Panc1 (cell line): ENCODE measurements at regions not wholly inside any gene's neighbourhood (a gene's known extent, or its start where the extent isn't known, plus 50 kb on each side); places are given as distances from the start of the nearest gene placed in this dataset.

Experiments used
- ATAC-seq: fragments of 200-7000 bp; cut with Tn5 transposase; 2 replicates; pipeline ENCODE4 v1.9.1; 2020; ENCODE audit warnings: mild to moderate bottlenecking, moderate library complexity
- BruUV-seq: library from RNA; stranded (reverse); fragments of 400-500 nt; replicated peaks from 2 replicates; lab custom pipeline; 2021; lab: Mats Ljungman, UMichigan
- CTCF ChIA-PET: fragments of 300-600 bp; sonication (Branson Sonifier 250); formaldehyde crosslinking; loops from one replicate; lab custom pipeline; 2022; ENCODE audit warnings: antibody characterized with exemption; lab: Charles Lee
- POLR2A ChIA-PET: fragments of 300-600 bp; sonication (Branson Sonifier 250); formaldehyde crosslinking; loops from one replicate; lab custom pipeline; 2022; ENCODE audit warnings: antibody characterized with exemption; lab: Charles Lee
- DNase-seq: peaks from one replicate; pipeline ENCODE4 v3.0.0-alpha.2; 2010; ENCODE audit warnings: low read depth, low spot score
- H3K27ac ChIP-seq: 2 replicates; pipeline ENCODE4 v1.5.1; 2011; ENCODE audit warnings: mild to moderate bottlenecking, low read length, inconsistent platforms
- H3K27me3 ChIP-seq: fragments of 200-500 bp; sonication (Bioruptor generic); 2 replicates; pipeline ENCODE4 v1.6.0; 2014; ENCODE audit warnings: low read length, inconsistent platforms; ENCODE audit not compliant: control insufficient read depth, insufficient read depth
- H3K36me3 ChIP-seq: fragments of 200-500 bp; sonication (Bioruptor generic); 2 replicates; pipeline ENCODE4 v1.5.1; 2014; ENCODE audit warnings: inconsistent platforms, mild to moderate bottlenecking, low read length, moderate library complexity; ENCODE audit not compliant: control insufficient read depth, insufficient read depth
- H3K4me1 ChIP-seq: 2 replicates; pipeline ENCODE4 v1.5.1; 2011; ENCODE audit warnings: inconsistent platforms, mild to moderate bottlenecking, low read length, moderate library complexity; ENCODE audit not compliant: control insufficient read depth, insufficient read depth
- H3K4me3 ChIP-seq, 2 experiments: 2 replicates each; pipeline ENCODE4 v1.5.1; 2011 to 2012; ENCODE audit warnings: low read depth in 2 of 2, low read length in 2 of 2, mild to moderate bottlenecking in 2 of 2, inconsistent platforms in 1 of 2, moderate library complexity in 1 of 2
- H3K9me3 ChIP-seq: fragments of 200-500 bp; sonication (Bioruptor generic); 2 replicates; pipeline ENCODE4 v1.5.1; 2014; ENCODE audit warnings: low read depth, mild to moderate bottlenecking, inconsistent platforms, low read length, moderate library complexity; ENCODE audit not compliant: control insufficient read depth, insufficient read depth
- POLR2AphosphoS5 ChIP-seq: IDR thresholded peaks from 2 replicates; pipeline ENCODE4 v1.6.1; 2012; ENCODE audit warnings: mild to moderate bottlenecking, low read depth, low read length, moderate library complexity
- SIN3A ChIP-seq: IDR thresholded peaks from 2 replicates; pipeline ENCODE4 v1.6.1; 2012; ENCODE audit warnings: low read depth, mild to moderate bottlenecking, low read length, moderate library complexity, borderline replicate concordance; ENCODE audit not compliant: insufficient read depth
- TCF7L2 ChIP-seq: IDR thresholded peaks from 2 replicates; pipeline ENCODE4 v1.6.1; 2011; ENCODE audit warnings: mild to moderate bottlenecking, low read depth, low read length, inconsistent platforms
- in situ Hi-C: cut with HindIII; loops from 2 replicates; pipeline ENCODE4 v1.10.0; 2016; ENCODE audit warnings: low sequenced_read_pairs, low pct_unique_long_range_greater_than_20kb
- intact Hi-C: fragments of 100-400 bp; cut with micrococcal nuclease; formaldehyde crosslinking; loops from one replicate; pipeline ENCODE4 v1.10.0; 2022; ENCODE audit not compliant: unreplicated experiment
- TF ChIP-seq, protein P1 (sequence below): fragments of 450-650 bp; IDR thresholded peaks from 2 replicates; pipeline ENCODE4 v1.5.1; 2017; ENCODE audit warnings: mild to moderate bottlenecking
- TF ChIP-seq, protein P2 (sequence below), 2 experiments: IDR thresholded peaks; 2 replicates each; pipeline ENCODE4 v1.6.1; 2011 to 2012; ENCODE audit warnings: low read depth in 2 of 2, control low read depth in 1 of 2, low read length in 1 of 2, mild to moderate bottlenecking in 1 of 2, moderate library complexity in 1 of 2; ENCODE audit not compliant: insufficient read depth in 1 of 2

DNA sequence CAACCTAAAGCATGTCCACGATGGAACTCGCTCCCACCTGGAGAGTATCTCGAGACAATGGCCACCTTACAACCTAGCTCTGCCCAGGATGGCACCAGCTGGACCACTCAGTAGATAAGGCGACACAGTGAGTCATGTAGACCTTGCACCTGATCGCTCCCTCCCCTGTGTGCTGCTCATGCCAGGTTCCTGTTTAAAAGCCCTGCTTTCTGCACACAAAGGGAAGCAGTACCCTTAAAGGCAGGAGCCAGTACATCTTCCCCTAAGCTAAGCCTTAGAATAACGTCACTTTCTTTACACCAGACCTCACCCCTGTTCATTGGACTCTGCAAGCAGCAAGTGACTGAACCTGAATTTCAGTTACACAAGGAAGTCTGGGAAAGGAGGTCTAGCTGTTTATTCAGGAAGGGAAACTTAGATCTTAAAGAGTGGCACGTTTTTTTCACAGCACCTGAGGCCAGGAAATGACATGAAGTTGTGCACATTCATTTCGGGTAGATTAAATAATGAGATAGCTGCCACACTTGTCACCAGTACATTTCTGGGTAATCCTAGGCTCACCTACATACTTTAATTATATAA, 117.9 kb downstream of the MTPAP start:
- H3K27me3 ChIP-seq: no peaks in the 10 kb centered on the region

DNA sequence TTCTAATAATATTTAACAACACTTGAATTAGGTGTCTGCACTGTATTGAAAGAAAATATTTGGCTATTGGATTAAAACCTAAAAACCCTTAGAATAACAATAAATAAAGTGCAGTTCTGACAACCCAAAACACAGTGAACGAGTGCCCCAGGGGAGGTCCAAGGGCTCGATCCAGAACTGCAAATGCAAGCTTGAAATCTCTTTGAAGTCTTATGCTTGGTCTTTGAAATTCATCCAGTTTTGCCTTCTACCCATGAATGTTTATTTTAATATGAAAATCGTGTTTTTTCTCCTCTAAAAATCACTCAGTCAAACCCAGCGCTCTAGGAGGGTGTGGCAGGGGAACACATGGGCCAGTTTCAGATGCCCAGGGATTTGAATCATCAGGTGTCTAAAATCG, 119.5 kb downstream of the MTPAP start:
- CTCF ChIA-PET: no interaction called here
- no peaks in the 10 kb centered on the region for H3K36me3 ChIP-seq
- no peak for DNase-seq
- no TSS peak for BruUV-seq
- no peak for ATAC-seq
- POLR2A ChIA-PET: no interaction called here
- intact Hi-C loops: no loop called here
- no peak overlapping the region for H3K27ac ChIP-seq
- in situ Hi-C loops: no loop called here
- H3K9me3 ChIP-seq: no peaks in the 10 kb centered on the region
- H3K4me3 ChIP-seq: no peak overlapping the region
- TF ChIP-seq POLR2AphosphoS5: no peak
- no peak for TF ChIP-seq TCF7L2
- TF ChIP-seq, protein P1, sequence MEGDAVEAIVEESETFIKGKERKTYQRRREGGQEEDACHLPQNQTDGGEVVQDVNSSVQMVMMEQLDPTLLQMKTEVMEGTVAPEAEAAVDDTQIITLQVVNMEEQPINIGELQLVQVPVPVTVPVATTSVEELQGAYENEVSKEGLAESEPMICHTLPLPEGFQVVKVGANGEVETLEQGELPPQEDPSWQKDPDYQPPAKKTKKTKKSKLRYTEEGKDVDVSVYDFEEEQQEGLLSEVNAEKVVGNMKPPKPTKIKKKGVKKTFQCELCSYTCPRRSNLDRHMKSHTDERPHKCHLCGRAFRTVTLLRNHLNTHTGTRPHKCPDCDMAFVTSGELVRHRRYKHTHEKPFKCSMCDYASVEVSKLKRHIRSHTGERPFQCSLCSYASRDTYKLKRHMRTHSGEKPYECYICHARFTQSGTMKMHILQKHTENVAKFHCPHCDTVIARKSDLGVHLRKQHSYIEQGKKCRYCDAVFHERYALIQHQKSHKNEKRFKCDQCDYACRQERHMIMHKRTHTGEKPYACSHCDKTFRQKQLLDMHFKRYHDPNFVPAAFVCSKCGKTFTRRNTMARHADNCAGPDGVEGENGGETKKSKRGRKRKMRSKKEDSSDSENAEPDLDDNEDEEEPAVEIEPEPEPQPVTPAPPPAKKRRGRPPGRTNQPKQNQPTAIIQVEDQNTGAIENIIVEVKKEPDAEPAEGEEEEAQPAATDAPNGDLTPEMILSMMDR: no peak
- TF ChIP-seq SIN3A: no peak
- TF ChIP-seq, protein P2, sequence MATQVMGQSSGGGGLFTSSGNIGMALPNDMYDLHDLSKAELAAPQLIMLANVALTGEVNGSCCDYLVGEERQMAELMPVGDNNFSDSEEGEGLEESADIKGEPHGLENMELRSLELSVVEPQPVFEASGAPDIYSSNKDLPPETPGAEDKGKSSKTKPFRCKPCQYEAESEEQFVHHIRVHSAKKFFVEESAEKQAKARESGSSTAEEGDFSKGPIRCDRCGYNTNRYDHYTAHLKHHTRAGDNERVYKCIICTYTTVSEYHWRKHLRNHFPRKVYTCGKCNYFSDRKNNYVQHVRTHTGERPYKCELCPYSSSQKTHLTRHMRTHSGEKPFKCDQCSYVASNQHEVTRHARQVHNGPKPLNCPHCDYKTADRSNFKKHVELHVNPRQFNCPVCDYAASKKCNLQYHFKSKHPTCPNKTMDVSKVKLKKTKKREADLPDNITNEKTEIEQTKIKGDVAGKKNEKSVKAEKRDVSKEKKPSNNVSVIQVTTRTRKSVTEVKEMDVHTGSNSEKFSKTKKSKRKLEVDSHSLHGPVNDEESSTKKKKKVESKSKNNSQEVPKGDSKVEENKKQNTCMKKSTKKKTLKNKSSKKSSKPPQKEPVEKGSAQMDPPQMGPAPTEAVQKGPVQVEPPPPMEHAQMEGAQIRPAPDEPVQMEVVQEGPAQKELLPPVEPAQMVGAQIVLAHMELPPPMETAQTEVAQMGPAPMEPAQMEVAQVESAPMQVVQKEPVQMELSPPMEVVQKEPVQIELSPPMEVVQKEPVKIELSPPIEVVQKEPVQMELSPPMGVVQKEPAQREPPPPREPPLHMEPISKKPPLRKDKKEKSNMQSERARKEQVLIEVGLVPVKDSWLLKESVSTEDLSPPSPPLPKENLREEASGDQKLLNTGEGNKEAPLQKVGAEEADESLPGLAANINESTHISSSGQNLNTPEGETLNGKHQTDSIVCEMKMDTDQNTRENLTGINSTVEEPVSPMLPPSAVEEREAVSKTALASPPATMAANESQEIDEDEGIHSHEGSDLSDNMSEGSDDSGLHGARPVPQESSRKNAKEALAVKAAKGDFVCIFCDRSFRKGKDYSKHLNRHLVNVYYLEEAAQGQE (IDR thresholded peaks at IDR 0.05; ENCODE audit: insufficient read depth in 1 of 2, low read depth in 2 of 2, low read length in 1 of 2): no peak
- H3K27me3 ChIP-seq: no peaks in the 10 kb centered on the region
- no peaks in the 10 kb centered on the region for H3K4me1 ChIP-seq

More for the DNA sequence above, 117.9 kb downstream of the MTPAP start:
- no peaks in the 10 kb centered on the region for H3K36me3 ChIP-seq
- ATAC-seq (no peak), DNase-seq (no peak)
- intact Hi-C loops (no loop called here), in situ Hi-C loops (no loop called here)
- no peak for TF ChIP-seq POLR2AphosphoS5
- TF ChIP-seq, protein P2 (IDR thresholded peaks at IDR 0.05; ENCODE audit: insufficient read depth in 1 of 2, low read depth in 2 of 2, low read length in 1 of 2): no peak
- no peak for TF ChIP-seq TCF7L2
- BruUV-seq: no TSS peak
- ChIA-PET CTCF (no interaction called here), POLR2A (no interaction called here)
- no peak overlapping the region for H3K27ac ChIP-seq
- H3K9me3 ChIP-seq: no peaks in the 10 kb centered on the region
- H3K4me1 ChIP-seq: no peaks in the 10 kb centered on the region
- no peak overlapping the region for H3K4me3 ChIP-seq
